ENCODE measurements at regions not wholly inside any gene's neighbourhood (a gene's known extent, or its start where the extent isn't known, plus 50 kb on each side); places are given as distances from the start of the nearest gene placed in this dataset.

GRCh38 chr12:108009442-108010070 is 119.5 kb upstream of the WSCD2 start:
- H3K36me3 ChIP-seq (ENCODE audit: insufficient read depth) = no peaks in the 10 kb centered on the region
- H3K4me1 ChIP-seq (ENCODE audit: low read depth, poor library complexity, severe bottlenecking) = no peaks in the 10 kb centered on the region
- H3K4me3 ChIP-seq (IDR thresholded peaks at IDR 0.05; ENCODE audit: insufficient read depth, low read depth, low read length) = no peak overlapping the region
- H3K9ac ChIP-seq = no peak overlapping the region
- TF ChIP-seq, protein P1, sequence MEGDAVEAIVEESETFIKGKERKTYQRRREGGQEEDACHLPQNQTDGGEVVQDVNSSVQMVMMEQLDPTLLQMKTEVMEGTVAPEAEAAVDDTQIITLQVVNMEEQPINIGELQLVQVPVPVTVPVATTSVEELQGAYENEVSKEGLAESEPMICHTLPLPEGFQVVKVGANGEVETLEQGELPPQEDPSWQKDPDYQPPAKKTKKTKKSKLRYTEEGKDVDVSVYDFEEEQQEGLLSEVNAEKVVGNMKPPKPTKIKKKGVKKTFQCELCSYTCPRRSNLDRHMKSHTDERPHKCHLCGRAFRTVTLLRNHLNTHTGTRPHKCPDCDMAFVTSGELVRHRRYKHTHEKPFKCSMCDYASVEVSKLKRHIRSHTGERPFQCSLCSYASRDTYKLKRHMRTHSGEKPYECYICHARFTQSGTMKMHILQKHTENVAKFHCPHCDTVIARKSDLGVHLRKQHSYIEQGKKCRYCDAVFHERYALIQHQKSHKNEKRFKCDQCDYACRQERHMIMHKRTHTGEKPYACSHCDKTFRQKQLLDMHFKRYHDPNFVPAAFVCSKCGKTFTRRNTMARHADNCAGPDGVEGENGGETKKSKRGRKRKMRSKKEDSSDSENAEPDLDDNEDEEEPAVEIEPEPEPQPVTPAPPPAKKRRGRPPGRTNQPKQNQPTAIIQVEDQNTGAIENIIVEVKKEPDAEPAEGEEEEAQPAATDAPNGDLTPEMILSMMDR (conservative IDR thresholded peaks at IDR 0.05; ENCODE audit: low read depth, low read length) = no peak
- H3K4me2 ChIP-seq = no peak overlapping the region
- H3K27ac ChIP-seq = no peak overlapping the region
- H4K20me1 ChIP-seq (ENCODE audit: insufficient read depth) = no peaks in the 10 kb centered on the region
- no peaks in the 10 kb centered on the region for H3K27me3 ChIP-seq (ENCODE audit: insufficient read depth, low read depth)
- H2AFZ ChIP-seq (ENCODE audit: low read depth) = no peak overlapping the region
- no peaks in the 10 kb centered on the region for H3K79me2 ChIP-seq (ENCODE audit: insufficient read depth, low read depth)

- Histone ChIP-seq H4K20me1 (ENCODE audit: insufficient read depth) (no peaks in the 10 kb centered on the region), H2AFZ (ENCODE audit: low read depth) (no peak overlapping the region), H3K27me3 (ENCODE audit: insufficient read depth, low read depth) (no peaks in the 10 kb centered on the region), H3K79me2 (ENCODE audit: insufficient read depth, low read depth) (no peaks in the 10 kb centered on the region), H3K4me2 (no peak overlapping the region), H3K9ac (no peak overlapping the region), H3K4me1 (ENCODE audit: low read depth, poor library complexity, severe bottlenecking) (no peaks in the 10 kb centered on the region), H3K4me3 (IDR thresholded peaks at IDR 0.05; ENCODE audit: insufficient read depth, low read depth, low read length) (no peak overlapping the region), H3K27ac (no peak overlapping the region), H3K36me3 (ENCODE audit: insufficient read depth) (no peaks in the 10 kb centered on the region)
- TF ChIP-seq, protein P1 (conservative IDR thresholded peaks at IDR 0.05; ENCODE audit: low read depth, low read length) = no peak
Measured at GRCh38 chr12:108016022-108016564, 113.0 kb upstream of the WSCD2 start.

DNA sequence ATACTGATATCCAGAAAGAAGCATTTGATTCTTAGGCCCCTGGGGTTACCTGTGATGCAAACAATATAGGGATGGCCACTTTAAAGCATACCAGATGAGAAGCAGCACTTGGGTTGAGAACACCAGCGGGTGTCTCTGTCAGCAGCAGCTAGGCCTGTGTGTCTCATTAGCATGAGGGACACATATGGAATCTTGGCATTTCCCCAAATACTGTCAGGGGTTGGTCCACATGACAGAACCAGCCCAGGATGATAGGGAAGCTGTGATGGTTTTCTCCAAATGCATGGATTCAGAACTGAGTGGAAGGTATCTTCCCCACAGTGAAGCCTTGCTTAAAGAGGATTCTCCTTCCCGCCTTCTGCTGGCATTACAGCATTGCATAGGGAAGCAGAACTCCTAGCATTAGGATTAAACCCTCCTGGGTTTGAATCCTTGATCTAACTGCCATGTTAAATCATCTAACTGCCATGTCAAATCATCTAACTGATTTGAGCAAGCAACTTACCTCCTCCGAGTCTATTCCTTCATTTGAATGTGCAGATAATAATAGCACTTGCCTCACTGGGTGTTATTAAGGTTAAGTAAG is 111.5 kb upstream of the WSCD2 start:
- H4K20me1 ChIP-seq (ENCODE audit: insufficient read depth) = no peaks in the 10 kb centered on the region
- no peak overlapping the region for H3K4me2 ChIP-seq
- TF ChIP-seq, protein P1 (conservative IDR thresholded peaks at IDR 0.05; ENCODE audit: low read depth, low read length) = no peak
- no peak overlapping the region for H3K4me3 ChIP-seq (IDR thresholded peaks at IDR 0.05; ENCODE audit: insufficient read depth, low read depth, low read length)
- H3K9ac ChIP-seq = no peak overlapping the region
- no peak overlapping the region for H3K27ac ChIP-seq
- no peaks in the 10 kb centered on the region for H3K36me3 ChIP-seq (ENCODE audit: insufficient read depth)
- no peaks in the 10 kb centered on the region for H3K79me2 ChIP-seq (ENCODE audit: insufficient read depth, low read depth)
- H3K4me1 ChIP-seq (ENCODE audit: low read depth, poor library complexity, severe bottlenecking) = no peaks in the 10 kb centered on the region
- no peaks in the 10 kb centered on the region for H3K27me3 ChIP-seq (ENCODE audit: insufficient read depth, low read depth)
- no peak overlapping the region for H2AFZ ChIP-seq (ENCODE audit: low read depth)

DNA sequence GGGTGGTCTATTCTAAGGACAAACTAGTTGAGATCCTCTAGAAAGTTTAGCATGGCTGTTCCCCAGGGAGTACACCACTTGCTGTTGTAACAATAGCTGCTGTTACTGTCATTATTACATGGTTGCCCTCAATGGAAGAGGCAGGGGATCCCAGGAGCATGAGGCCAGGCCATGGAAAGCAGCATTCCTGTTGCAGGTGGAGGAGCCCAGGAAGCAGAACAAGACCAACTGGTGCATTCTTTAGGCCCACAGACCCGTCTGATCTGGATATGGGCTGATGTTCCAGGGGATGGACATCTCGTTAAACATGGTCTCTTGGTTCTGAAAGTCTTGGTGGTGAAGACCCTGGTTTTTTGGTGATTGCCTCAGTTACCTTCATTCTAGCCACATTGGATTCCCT is 109.2 kb upstream of the WSCD2 start:
- H4K20me1 ChIP-seq (ENCODE audit: insufficient read depth) = no peaks in the 10 kb centered on the region
- no peak overlapping the region for H3K4me3 ChIP-seq (IDR thresholded peaks at IDR 0.05; ENCODE audit: insufficient read depth, low read depth, low read length)
- H3K4me2 ChIP-seq = no peak overlapping the region
- H3K79me2 ChIP-seq (ENCODE audit: insufficient read depth, low read depth) = no peaks in the 10 kb centered on the region
- H3K36me3 ChIP-seq (ENCODE audit: insufficient read depth) = no peaks in the 10 kb centered on the region
- H3K27me3 ChIP-seq (ENCODE audit: insufficient read depth, low read depth) = no peaks in the 10 kb centered on the region
- no peak overlapping the region for H3K27ac ChIP-seq
- no peaks in the 10 kb centered on the region for H3K4me1 ChIP-seq (ENCODE audit: low read depth, poor library complexity, severe bottlenecking)
- no peak overlapping the region for H2AFZ ChIP-seq (ENCODE audit: low read depth)
- TF ChIP-seq, protein P1 (conservative IDR thresholded peaks at IDR 0.05; ENCODE audit: low read depth, low read length) = no peak
- H3K9ac ChIP-seq = no peak overlapping the region

Measured in KMS-11 (cell line).